ENCODE measurements at regions not wholly inside any gene's neighbourhood (a gene's known extent, or its start where the extent isn't known, plus 50 kb on each side); places are given as distances from the start of the nearest gene placed in this dataset.

DNA sequence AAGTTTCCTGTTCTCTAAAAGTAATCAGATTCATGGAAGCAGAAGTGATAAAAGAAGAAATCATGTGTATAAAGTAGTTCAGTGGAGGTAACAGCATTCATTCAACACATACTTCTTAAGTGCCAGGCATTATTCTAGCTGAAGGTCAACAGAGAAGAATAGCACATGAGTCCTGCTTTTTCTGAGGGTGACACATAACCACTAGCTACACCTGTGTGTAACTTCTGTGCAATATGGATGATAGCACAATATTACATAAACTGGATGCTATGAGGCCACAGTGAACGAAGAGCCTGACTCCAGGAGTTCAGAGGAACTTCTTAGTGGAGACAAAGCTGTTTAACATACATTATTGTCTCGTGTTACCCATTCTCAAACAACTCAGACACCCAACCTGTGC lies 114.3 kb upstream of the PCED1B start:
- H3K27ac ChIP-seq (ENCODE audit: insufficient read length, low read depth, low read length) = no peak overlapping the region
- no peak overlapping the region for H2BK20ac ChIP-seq (ENCODE audit: low read depth, low read length, poor library complexity, severe bottlenecking)

More for the DNA sequence above, 114.3 kb upstream of the PCED1B start:
- TF ChIP-seq, protein P1, sequence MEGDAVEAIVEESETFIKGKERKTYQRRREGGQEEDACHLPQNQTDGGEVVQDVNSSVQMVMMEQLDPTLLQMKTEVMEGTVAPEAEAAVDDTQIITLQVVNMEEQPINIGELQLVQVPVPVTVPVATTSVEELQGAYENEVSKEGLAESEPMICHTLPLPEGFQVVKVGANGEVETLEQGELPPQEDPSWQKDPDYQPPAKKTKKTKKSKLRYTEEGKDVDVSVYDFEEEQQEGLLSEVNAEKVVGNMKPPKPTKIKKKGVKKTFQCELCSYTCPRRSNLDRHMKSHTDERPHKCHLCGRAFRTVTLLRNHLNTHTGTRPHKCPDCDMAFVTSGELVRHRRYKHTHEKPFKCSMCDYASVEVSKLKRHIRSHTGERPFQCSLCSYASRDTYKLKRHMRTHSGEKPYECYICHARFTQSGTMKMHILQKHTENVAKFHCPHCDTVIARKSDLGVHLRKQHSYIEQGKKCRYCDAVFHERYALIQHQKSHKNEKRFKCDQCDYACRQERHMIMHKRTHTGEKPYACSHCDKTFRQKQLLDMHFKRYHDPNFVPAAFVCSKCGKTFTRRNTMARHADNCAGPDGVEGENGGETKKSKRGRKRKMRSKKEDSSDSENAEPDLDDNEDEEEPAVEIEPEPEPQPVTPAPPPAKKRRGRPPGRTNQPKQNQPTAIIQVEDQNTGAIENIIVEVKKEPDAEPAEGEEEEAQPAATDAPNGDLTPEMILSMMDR (conservative IDR thresholded peaks at IDR 0.05) = no peak
- Histone ChIP-seq H3K79me1 (ENCODE audit: insufficient read depth, low read depth, low read length, poor library complexity, severe bottlenecking) (no peaks in the 10 kb centered on the region), H3K4ac (ENCODE audit: low read depth, low read length) (no peak overlapping the region), H2BK15ac (ENCODE audit: low read depth, low read length) (no peak overlapping the region), H3K14ac (ENCODE audit: insufficient read depth, low read length) (peak overlapping the region; percentile 65; the same call in 1 of the 2 replicates), H4K5ac (ENCODE audit: insufficient read length, low read depth, low read length) (no peak overlapping the region), H2AK5ac (ENCODE audit: insufficient read length, low read length) (no peak overlapping the region), H3K9ac (ENCODE audit: extremely low read depth, insufficient read length, low read length) (no peak overlapping the region), H3K79me2 (ENCODE audit: insufficient read depth, low read length) (no peaks in the 10 kb centered on the region), H3K23me2 (ENCODE audit: insufficient read length, low read depth, low read length, poor library complexity, severe bottlenecking) (no peaks in the 10 kb centered on the region), H2AFZ (ENCODE audit: low read length) (no peak overlapping the region), H3K4me1 (ENCODE audit: insufficient read depth, low read length) (peaks cover 6% of the 10 kb centered on the region; the same call in 1 of the 2 replicates), H2BK12ac (ENCODE audit: insufficient read length, low read depth, low read length) (peak overlapping the region; percentile 82), H4K20me1 (ENCODE audit: control insufficient read depth, insufficient read depth, insufficient read length) (no peaks in the 10 kb centered on the region), H3K4me2 (ENCODE audit: insufficient read depth, insufficient read length, low read length) (no peak overlapping the region), H4K8ac (replicated peaks; ENCODE audit: insufficient read length, low read depth, low read length) (no peak overlapping the region), H3K27me3 (ENCODE audit: insufficient read depth, low read length) (0 out of 2 replicates have a peak, but pooled peaks cover 2% of the 10 kb centered on the region), H3K18ac (ENCODE audit: insufficient read length, low read depth, low read length) (peak overlapping the region; percentile 75), H3K9me3 (ENCODE audit: control insufficient read depth, low read depth, low read length) (no peaks in the 10 kb centered on the region), H3T11ph (ENCODE audit: low read length) (no peak overlapping the region), H2BK5ac (ENCODE audit: insufficient read length, low read length) (no peak overlapping the region), H2BK120ac (ENCODE audit: low read depth, low read length, poor library complexity, severe bottlenecking) (no peak overlapping the region), H3K56ac (ENCODE audit: insufficient read length, low read depth, low read length) (no peak overlapping the region), H4K91ac (ENCODE audit: insufficient read length, low read depth, low read length) (no peak overlapping the region), H3K23ac (ENCODE audit: insufficient read length, low read depth, low read length) (no peak overlapping the region)
- Mint-ChIP-seq H3K9me3 (no peaks in the 10 kb centered on the region; a peak in 1 of 5 replicates), H3K4me1 (peaks cover 25 to 30% of the 10 kb centered on the region in 2 experiments), H3K36me3 (ENCODE audit: insufficient read depth in 1 of 3, low read depth in 3 of 3) (no peaks in the 10 kb centered on the region), H3K27me3 (ENCODE audit: low read depth) (no peaks in the 10 kb centered on the region), H3K27ac (peak overlapping the region in 1 of 3 experiments; percentile 82; a peak in 1 of 7 replicates), H3K4me3 (no peak overlapping the region)
- no CpG with 5 or more reads among the region's 2 CpGs for WGBS (ENCODE audit: extremely low coverage, insufficient read length, low lambda C conversion rate)
- DNase-seq = no peak

Data from H9 (cell line).